ENCODE measurements at regions not wholly inside any gene's neighbourhood (a gene's known extent, or its start where the extent isn't known, plus 50 kb on each side); places are given as distances from the start of the nearest gene placed in this dataset.

- no peak for TF ChIP-seq CTCF (IDR thresholded peaks at IDR 0.05; ENCODE audit: low read length)
- no peak for TF ChIP-seq EZH2 (IDR thresholded peaks at IDR 0.05; ENCODE audit: borderline replicate concordance, low read length)
Measured at GRCh38 chr11:119934267-119934666, 203.6 kb downstream of the TRIM29 start.

All from OCI-LY1 (cell line).